ENCODE measurements at regions not wholly inside any gene's neighbourhood (a gene's known extent, or its start where the extent isn't known, plus 50 kb on each side); places are given as distances from the start of the nearest gene placed in this dataset.

- H3K27ac ChIP-seq = no peak overlapping the region
These were observed 110.8 kb upstream of the ERCC6L2 start for GRCh38 chr9:95764533-95765319.

GRCh38 chr9:95763983-95764382 is 111.5 kb upstream of the ERCC6L2 start:
- Histone ChIP-seq H3K9me3 (no peaks in the 10 kb centered on the region), H3K4me1 (no peaks in the 10 kb centered on the region), H3K36me3 (replicated peaks in 1 of 2; ENCODE audit: insufficient read depth in 1 of 2, low read depth in 2 of 2) (no peaks in the 10 kb centered on the region), H3K27me3 (no peaks in the 10 kb centered on the region), H3K27ac (no peak overlapping the region), H3K4me3 (no peak overlapping the region)
- 74 to 76% methylated on average over 2 of the region's 2 CpGs for WGBS, 2 donors
- ATAC-seq (no peak), DNase-seq (no peak)
- TF ChIP-seq CTCF (IDR thresholded peaks at IDR 0.05) = no peak
- no peak for TF ChIP-seq POLR2A (IDR thresholded peaks at IDR 0.05)
- intact Hi-C loops (cut with DNase I) = no loop called here

More at GRCh38 chr9:95764533-95765319, 110.8 kb upstream of the ERCC6L2 start:
- 51 to 64% methylated on average over 19 of the region's 19 CpGs for WGBS, 2 donors
- H3K4me3 ChIP-seq = no peak overlapping the region
- no peak for TF ChIP-seq POLR2A (IDR thresholded peaks at IDR 0.05)
- TF ChIP-seq CTCF (IDR thresholded peaks at IDR 0.05) = no peak
- intact Hi-C loops (cut with DNase I) = no loop called here
- DNase-seq = no peak
- no peaks in the 10 kb centered on the region for H3K27me3 ChIP-seq
- ATAC-seq = no peak
- no peaks in the 10 kb centered on the region for H3K4me1 ChIP-seq
- no peaks in the 10 kb centered on the region for H3K9me3 ChIP-seq
- H3K36me3 ChIP-seq (replicated peaks in 1 of 2; ENCODE audit: insufficient read depth in 1 of 2, low read depth in 2 of 2) = no peaks in the 10 kb centered on the region

DNA sequence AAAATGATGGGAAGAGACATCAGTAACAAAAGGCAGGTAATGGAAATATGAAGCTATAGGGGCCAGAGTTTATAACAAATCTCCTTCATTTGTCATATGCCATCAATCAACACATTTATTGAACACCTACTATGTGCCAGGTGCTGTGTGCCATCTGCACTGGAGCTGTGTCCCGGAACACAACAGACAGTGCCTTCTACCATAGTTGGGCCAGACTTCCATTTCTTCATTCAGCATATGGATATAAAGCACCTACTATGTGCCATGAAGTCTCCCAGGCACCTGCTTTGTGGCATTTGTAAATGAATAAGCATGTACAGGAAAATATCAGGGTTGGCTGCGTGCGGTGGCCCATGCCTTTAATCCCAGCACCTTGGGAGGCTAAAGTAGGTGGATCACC is 112.5 kb upstream of the ERCC6L2 start:
- Histone ChIP-seq H3K9me3 (no peaks in the 10 kb centered on the region), H3K27me3 (no peaks in the 10 kb centered on the region), H3K4me3 (no peak overlapping the region), H3K4me1 (no peaks in the 10 kb centered on the region), H3K36me3 (replicated peaks in 1 of 2; ENCODE audit: insufficient read depth in 1 of 2, low read depth in 2 of 2) (no peaks in the 10 kb centered on the region), H3K27ac (no peak overlapping the region)
- no peak for TF ChIP-seq CTCF (IDR thresholded peaks at IDR 0.05)
- no peak for TF ChIP-seq POLR2A (IDR thresholded peaks at IDR 0.05)
- intact Hi-C loops (cut with DNase I) = no loop called here
- DNase-seq (no peak), ATAC-seq (no peak)
- 98 to 100% methylated on average over 3 of the region's 3 CpGs for WGBS, 2 donors

DNA sequence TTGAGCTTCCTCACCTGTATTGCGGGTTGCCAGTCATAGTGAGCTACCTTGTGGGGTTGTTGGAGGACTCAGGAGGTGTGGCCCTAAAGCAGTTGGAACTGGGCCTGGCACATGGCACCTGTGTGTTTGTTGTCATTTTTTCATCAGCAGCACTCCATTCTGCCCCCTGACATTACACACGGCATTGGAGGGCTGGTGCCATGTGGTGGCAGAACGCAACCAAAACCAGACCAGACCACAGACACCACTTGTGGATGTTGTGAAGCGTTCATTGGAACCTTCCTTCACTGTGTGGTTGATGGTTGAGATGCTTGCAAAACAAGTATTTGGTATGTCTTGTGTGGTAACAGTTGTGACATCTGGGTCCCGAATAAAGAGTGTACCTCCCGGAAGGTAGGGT is 113.2 kb upstream of the ERCC6L2 start:
- H3K4me1 ChIP-seq = peaks cover 4% of the 10 kb centered on the region
- H3K4me3 ChIP-seq = no peak overlapping the region
- DNase-seq = no peak
- TF ChIP-seq POLR2A (IDR thresholded peaks at IDR 0.05) = no peak
- 83 to 88% methylated on average over 6 of the region's 6 CpGs for WGBS, 2 donors
- H3K27me3 ChIP-seq = no peaks in the 10 kb centered on the region
- H3K27ac ChIP-seq = no peak overlapping the region
- no peaks in the 10 kb centered on the region for H3K9me3 ChIP-seq
- H3K36me3 ChIP-seq (replicated peaks in 1 of 2; ENCODE audit: insufficient read depth in 1 of 2, low read depth in 2 of 2) = no peaks in the 10 kb centered on the region
- intact Hi-C loops (cut with DNase I) = no loop called here
- ATAC-seq = no peak

DNA sequence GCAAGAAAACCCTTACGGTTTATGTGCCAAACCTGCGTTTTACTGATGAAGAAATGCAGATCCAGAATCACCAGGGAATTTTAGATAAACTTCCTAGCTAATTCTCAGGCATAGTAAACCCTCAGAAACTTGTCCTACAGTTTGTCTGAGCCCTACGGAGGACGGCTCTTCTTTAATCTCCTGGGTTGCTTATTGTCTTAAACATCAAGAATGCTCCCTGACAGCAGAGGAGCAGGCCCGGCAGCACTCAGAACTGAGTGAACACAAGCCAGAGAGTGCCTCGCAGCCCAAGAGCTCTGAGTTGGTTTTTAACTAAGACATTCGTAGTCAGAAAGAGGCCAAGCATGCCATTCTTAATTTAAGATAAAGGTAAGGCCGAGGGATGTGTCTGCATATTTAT is 114.7 kb upstream of the ERCC6L2 start:
- no peak overlapping the region for H3K4me3 ChIP-seq
- intact Hi-C loops (cut with DNase I) = no loop called here
- DNase-seq = no peak
- H3K9me3 ChIP-seq = no peaks in the 10 kb centered on the region
- no peaks in the 10 kb centered on the region for H3K27me3 ChIP-seq
- H3K27ac ChIP-seq = no peak overlapping the region
- ATAC-seq = no peak
- H3K36me3 ChIP-seq (replicated peaks in 1 of 2; ENCODE audit: insufficient read depth in 1 of 2, low read depth in 2 of 2) = no peaks in the 10 kb centered on the region
- 68 to 75% methylated on average over 8 of the region's 8 CpGs for WGBS, 2 donors
- TF ChIP-seq CTCF (IDR thresholded peaks at IDR 0.05) (no peak), POLR2A (IDR thresholded peaks at IDR 0.05) (no peak)
- H3K4me1 ChIP-seq = peaks cover 8% of the 10 kb centered on the region
